OCI-LY7 (cell line): ENCODE measurements at regions not wholly inside any gene's neighbourhood (a gene's known extent, or its start where the extent isn't known, plus 50 kb on each side); places are given as distances from the start of the nearest gene placed in this dataset.

Experiments
- EZH2phosphoT487 ChIP-seq: fragments of 200-600 bp; sonication (generic); IDR thresholded peaks from 2 replicates; pipeline ENCODE4 v1.6.1; 2018; ENCODE audit warnings: low read depth, borderline replicate concordance, mild to moderate bottlenecking, mixed run types, antibody characterized with exemption, low read length, moderate library complexity, mixed read lengths
- TF ChIP-seq, protein P1 (sequence below): fragments of 200-600 bp; sonication (generic); conservative IDR thresholded peaks from 2 replicates; pipeline ENCODE4 v1.5.1; 2014; ENCODE audit warnings: mild to moderate bottlenecking, antibody characterized with exemption, low read length, moderate library complexity, mixed read lengths

DNA sequence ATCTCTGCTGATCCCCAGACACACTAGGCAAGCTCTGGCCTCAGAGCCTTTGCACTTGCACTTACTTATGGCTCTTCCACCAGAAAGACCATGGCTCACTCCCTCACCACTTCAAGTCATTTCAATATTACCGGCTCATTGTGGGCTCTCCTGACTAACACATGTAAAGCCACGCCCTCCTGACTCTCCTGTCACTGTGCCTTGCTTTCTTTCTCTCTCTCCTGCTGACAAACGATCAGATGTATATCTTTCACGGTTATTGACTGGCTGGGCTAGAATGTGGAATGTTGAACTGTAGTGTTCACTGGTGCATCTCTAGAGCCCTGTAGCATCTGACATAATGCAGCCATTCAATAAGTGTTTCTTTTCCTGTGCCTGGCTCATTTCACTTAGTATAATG is 425.1 kb downstream of the RAB28 start:
- TF ChIP-seq, protein P1, sequence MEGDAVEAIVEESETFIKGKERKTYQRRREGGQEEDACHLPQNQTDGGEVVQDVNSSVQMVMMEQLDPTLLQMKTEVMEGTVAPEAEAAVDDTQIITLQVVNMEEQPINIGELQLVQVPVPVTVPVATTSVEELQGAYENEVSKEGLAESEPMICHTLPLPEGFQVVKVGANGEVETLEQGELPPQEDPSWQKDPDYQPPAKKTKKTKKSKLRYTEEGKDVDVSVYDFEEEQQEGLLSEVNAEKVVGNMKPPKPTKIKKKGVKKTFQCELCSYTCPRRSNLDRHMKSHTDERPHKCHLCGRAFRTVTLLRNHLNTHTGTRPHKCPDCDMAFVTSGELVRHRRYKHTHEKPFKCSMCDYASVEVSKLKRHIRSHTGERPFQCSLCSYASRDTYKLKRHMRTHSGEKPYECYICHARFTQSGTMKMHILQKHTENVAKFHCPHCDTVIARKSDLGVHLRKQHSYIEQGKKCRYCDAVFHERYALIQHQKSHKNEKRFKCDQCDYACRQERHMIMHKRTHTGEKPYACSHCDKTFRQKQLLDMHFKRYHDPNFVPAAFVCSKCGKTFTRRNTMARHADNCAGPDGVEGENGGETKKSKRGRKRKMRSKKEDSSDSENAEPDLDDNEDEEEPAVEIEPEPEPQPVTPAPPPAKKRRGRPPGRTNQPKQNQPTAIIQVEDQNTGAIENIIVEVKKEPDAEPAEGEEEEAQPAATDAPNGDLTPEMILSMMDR = no peak
- TF ChIP-seq EZH2phosphoT487 = no peak
